Caco-2 (cell line): ENCODE measurements at regions not wholly inside any gene's neighbourhood (a gene's known extent, or its start where the extent isn't known, plus 50 kb on each side); places are given as distances from the start of the nearest gene placed in this dataset.

Experiments
- BruUV-seq: library from RNA; stranded (reverse); fragments of 400-500 nt; replicated peaks from 2 replicates; lab custom pipeline; 2021; lab: Mats Ljungman, UMichigan
- CTCF ChIA-PET: fragments of 300-600 bp; sonication (Branson Sonifier 250); formaldehyde crosslinking; loops from one replicate; lab custom pipeline; 2022; ENCODE audit warnings: antibody characterized with exemption; lab: Charles Lee
- POLR2A ChIA-PET: fragments of 300-600 bp; sonication (Branson Sonifier 250); formaldehyde crosslinking; loops from one replicate; lab custom pipeline; 2022; ENCODE audit warnings: antibody characterized with exemption; lab: Charles Lee
- DNase-seq, 2 experiments: peaks; one replicate each; pipeline versions ENCODE4 v3.0.0 to v3.0.0-alpha.2; 2020 to 2022
- H3K27me3 ChIP-seq: replicated peaks from 2 replicates; pipeline ENCODE4 v1.6.0; 2011; ENCODE audit warnings: low read length; ENCODE audit not compliant: control insufficient read depth, insufficient read depth
- H3K36me3 ChIP-seq: 2 replicates; pipeline ENCODE4 v1.5.1; 2011; ENCODE audit warnings: low read length; ENCODE audit not compliant: control insufficient read depth, insufficient read depth
- H3K4me1 ChIP-seq: fragments of 250-450 bp; sonication (Bioruptor Pico); 2 replicates; pipeline ENCODE4 v1.5.1; 2020; ENCODE audit warnings: mild to moderate bottlenecking
- H3K4me3 ChIP-seq: 2 replicates; pipeline ENCODE4 v1.5.1; 2011; ENCODE audit warnings: low read depth, mild to moderate bottlenecking, control low read depth, low read length
- H3K9me3 ChIP-seq: fragments of 250-450 bp; sonication (Bioruptor Pico); 2 replicates; pipeline ENCODE4 v1.5.1; 2020; ENCODE audit warnings: mild to moderate bottlenecking, moderate library complexity
- H3K27ac Mint-ChIP-seq: one replicate; pipeline ENCODE4 v1.8.0; 2022; ENCODE audit warnings: mixed read lengths; ENCODE audit not compliant: unreplicated experiment
- H3K27me3 Mint-ChIP-seq: one replicate; pipeline ENCODE4 v1.8.0; 2022; ENCODE audit warnings: mixed read lengths; ENCODE audit not compliant: insufficient read depth, unreplicated experiment
- H3K36me3 Mint-ChIP-seq: one replicate; pipeline ENCODE4 v1.8.0; 2022; ENCODE audit warnings: mild to moderate bottlenecking, mixed read lengths; ENCODE audit not compliant: insufficient read depth, unreplicated experiment
- H3K4me1 Mint-ChIP-seq: one replicate; pipeline ENCODE4 v1.8.0; 2022; ENCODE audit warnings: low read depth, mixed read lengths; ENCODE audit not compliant: unreplicated experiment
- H3K4me3 Mint-ChIP-seq: one replicate; pipeline ENCODE4 v1.8.0; 2022; ENCODE audit warnings: mild to moderate bottlenecking, moderate library complexity, mixed read lengths; ENCODE audit not compliant: unreplicated experiment
- H3K9me3 Mint-ChIP-seq: one replicate; pipeline ENCODE4 v1.8.0; 2022; ENCODE audit warnings: mixed read lengths; ENCODE audit not compliant: unreplicated experiment
- CTCF ChIP-seq, 2 experiments: fragments of 200-600 bp in 1 of 2; IDR thresholded peaks; 1 replicate in 1 of 2; 2 replicates in 1 of 2; pipeline versions ENCODE4 v1.5.1 to v1.8.0; 2011 to 2022; ENCODE audit warnings: antibody characterized with exemption in 1 of 2, control low read depth in 1 of 2, inconsistent platforms in 1 of 2, low read depth in 1 of 2, low read length in 1 of 2, mild to moderate bottlenecking in 1 of 2, moderate library complexity in 1 of 2; ENCODE audit not compliant: insufficient read depth in 1 of 2, severe bottlenecking in 1 of 2, unreplicated experiment in 1 of 2
- intact Hi-C: fragments of 100-400 bp; cut with micrococcal nuclease; formaldehyde crosslinking; loops from one replicate; pipeline ENCODE4 v1.10.0; 2022; ENCODE audit not compliant: unreplicated experiment

GRCh38 chr1:98172578-98172977 lies 251.7 kb upstream of the DPYD start:
- ChIA-PET CTCF (no interaction called here), POLR2A (no interaction called here)
- Histone ChIP-seq H3K4me1 (no peaks in the 10 kb centered on the region), H3K4me3 (no peak overlapping the region), H3K9me3 (no peaks in the 10 kb centered on the region), H3K27me3 (no peaks in the 10 kb centered on the region), H3K36me3 (no peaks in the 10 kb centered on the region)
- intact Hi-C loops: no loop called here
- no peak for TF ChIP-seq CTCF (IDR thresholded peaks at IDR 0.05; ENCODE audit: insufficient read depth in 1 of 2, low read depth in 1 of 2, low read length in 1 of 2, severe bottlenecking in 1 of 2, unreplicated experiment in 1 of 2)
- H3K4me3 Mint-ChIP-seq: no peak overlapping the region
- BruUV-seq: no TSS peak
- no peak overlapping the region for H3K27ac Mint-ChIP-seq
- H3K4me1 Mint-ChIP-seq: peaks cover 14% of the 10 kb centered on the region
- no peak for DNase-seq
- H3K9me3 Mint-ChIP-seq: no peaks in the 10 kb centered on the region
- no peaks in the 10 kb centered on the region for H3K27me3 Mint-ChIP-seq
- no peaks in the 10 kb centered on the region for H3K36me3 Mint-ChIP-seq

DNA sequence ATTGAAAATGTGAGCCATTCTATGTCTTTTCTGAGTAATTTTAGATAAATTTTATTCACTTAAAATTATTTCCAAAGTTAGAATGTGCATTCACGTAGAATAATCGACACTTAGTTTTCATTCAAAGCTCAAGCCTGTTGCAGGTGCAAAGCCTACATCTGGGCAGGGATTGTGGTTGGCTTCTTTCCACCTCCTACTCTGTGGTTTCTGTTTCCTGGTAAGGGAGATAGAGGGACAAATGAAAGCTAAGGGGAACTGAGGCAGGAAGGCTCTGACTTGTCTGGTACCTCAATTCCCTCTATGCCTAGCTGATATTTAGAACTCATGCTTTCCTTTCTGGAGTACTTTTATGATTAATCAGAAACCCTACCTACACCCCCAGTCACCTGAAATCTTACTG lies 251.2 kb upstream of the DPYD start:
- no peaks in the 10 kb centered on the region for H3K27me3 Mint-ChIP-seq
- ChIA-PET CTCF (no interaction called here), POLR2A (no interaction called here)
- H3K4me3 ChIP-seq: no peak overlapping the region
- no peaks in the 10 kb centered on the region for H3K9me3 ChIP-seq
- no peaks in the 10 kb centered on the region for H3K4me1 ChIP-seq
- H3K27me3 ChIP-seq: no peaks in the 10 kb centered on the region
- no peaks in the 10 kb centered on the region for H3K36me3 Mint-ChIP-seq
- H3K4me3 Mint-ChIP-seq: no peak overlapping the region
- no peak for DNase-seq
- no TSS peak for BruUV-seq
- H3K4me1 Mint-ChIP-seq: peaks cover 14% of the 10 kb centered on the region
- no peaks in the 10 kb centered on the region for H3K36me3 ChIP-seq
- intact Hi-C loops: no loop called here
- TF ChIP-seq CTCF (IDR thresholded peaks at IDR 0.05; ENCODE audit: insufficient read depth in 1 of 2, low read depth in 1 of 2, low read length in 1 of 2, severe bottlenecking in 1 of 2, unreplicated experiment in 1 of 2): no peak
- H3K9me3 Mint-ChIP-seq: no peaks in the 10 kb centered on the region
- no peak overlapping the region for H3K27ac Mint-ChIP-seq

DNA sequence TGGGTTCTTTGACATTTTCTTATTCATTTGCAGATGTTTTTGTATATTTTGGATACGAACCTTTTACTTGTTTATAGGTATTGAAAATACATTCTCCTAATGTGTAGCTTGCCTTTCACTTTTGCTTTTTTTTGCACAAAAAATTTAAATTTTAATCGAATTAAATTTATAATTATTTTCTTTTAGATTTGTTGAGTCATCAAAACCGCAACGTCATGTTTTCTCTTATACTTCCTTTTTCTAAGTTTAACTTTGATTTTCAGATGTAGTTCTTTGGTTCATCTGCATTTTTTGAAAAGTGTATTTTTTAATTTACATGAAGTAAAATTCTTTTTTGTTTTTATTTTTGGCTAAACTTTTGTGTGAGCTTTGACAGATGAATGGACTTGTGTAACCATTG lies 243.7 kb upstream of the DPYD start:
- Mint-ChIP-seq H3K27me3 (no peaks in the 10 kb centered on the region), H3K4me3 (no peak overlapping the region), H3K27ac (no peak overlapping the region), H3K36me3 (no peaks in the 10 kb centered on the region), H3K9me3 (no peaks in the 10 kb centered on the region), H3K4me1 (peaks cover 6% of the 10 kb centered on the region)
- BruUV-seq: no TSS peak
- Histone ChIP-seq H3K4me3 (no peak overlapping the region), H3K36me3 (no peaks in the 10 kb centered on the region), H3K9me3 (no peaks in the 10 kb centered on the region), H3K27me3 (no peaks in the 10 kb centered on the region), H3K4me1 (no peaks in the 10 kb centered on the region)
- intact Hi-C loops: no loop called here
- TF ChIP-seq CTCF (IDR thresholded peaks at IDR 0.05; ENCODE audit: insufficient read depth in 1 of 2, low read depth in 1 of 2, low read length in 1 of 2, severe bottlenecking in 1 of 2, unreplicated experiment in 1 of 2): no peak
- DNase-seq: no peak
- CTCF ChIA-PET: no interaction called here
- POLR2A ChIA-PET: no interaction called here
